ENCODE measurements at regions not wholly inside any gene's neighbourhood (a gene's known extent, or its start where the extent isn't known, plus 50 kb on each side); places are given as distances from the start of the nearest gene placed in this dataset.
"Not testable (repeated sequence)": the region's sequence is repeated elsewhere in the genome, so short reads cannot be mapped to it uniquely, and the experiment has no call there.

DNA sequence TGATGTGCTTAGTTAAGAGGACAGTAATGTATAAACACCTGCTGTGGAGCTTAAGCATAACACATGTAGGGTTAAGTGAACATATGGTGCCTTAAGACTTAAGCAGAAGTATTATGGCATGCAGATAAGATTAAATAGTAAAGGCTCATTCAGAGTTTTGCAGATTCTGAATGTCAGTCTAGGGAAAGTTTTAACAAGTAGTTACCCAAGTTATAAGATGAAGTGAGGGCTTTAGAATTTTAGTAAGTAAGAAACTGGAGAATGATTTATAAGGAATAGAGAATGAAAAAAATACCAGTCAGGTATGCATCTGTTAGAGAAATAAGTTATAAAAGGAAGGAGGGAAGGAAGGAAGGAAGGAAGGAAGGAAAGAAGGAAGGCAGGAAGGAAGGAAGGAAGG lies 902.1 kb downstream of the TRAM1L1 start:
- no peak for DNase-seq (ENCODE audit: low read depth in 4 of 4, low spot score in 3 of 4)

DNA sequence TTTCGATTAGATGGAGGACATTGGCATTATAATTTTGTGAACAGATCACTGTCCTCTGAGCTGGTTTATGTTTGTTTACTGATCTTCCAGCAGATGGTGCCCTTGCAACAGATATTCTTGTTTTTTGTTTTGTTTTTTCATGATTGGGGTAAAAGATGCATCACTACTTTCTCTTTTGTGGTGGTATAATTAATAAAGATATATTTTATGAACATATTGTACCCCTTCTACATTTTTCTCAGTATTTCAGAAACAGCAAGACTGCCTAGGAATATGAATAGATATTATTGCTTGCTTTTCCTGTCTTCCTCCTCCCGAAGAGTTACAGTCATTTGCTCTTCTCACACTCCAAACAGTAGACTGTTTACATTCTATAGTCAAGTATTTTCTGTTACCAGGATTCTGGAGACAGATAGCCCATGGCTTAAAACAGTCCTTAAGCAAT lies 905.2 kb downstream of the TRAM1L1 start:
- DNase-seq (ENCODE audit: low read depth in 4 of 4, low spot score in 3 of 4) = peak in 2 of 4 donors; percentile 3 to 5

DNA sequence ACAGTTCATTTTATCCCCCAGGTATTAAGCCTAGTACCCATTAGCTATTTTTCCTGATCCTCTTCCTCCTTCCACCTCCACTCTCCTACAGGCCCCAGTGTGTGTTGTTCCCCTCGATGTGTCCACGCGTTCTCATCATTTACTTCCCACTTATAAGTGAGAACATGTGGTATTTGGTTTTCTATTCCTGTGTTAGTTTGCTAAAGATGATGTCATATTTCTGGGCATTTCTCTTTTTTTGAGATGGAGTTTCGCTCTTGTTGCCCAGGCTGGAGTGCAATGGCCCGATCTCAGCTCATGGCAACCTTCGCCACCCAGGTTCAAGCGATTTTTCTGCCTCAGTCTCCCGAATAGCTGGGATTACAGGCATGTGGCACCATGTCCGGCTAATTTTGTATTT lies 934.0 kb downstream of the TRAM1L1 start:
- DNase-seq (ENCODE audit: low read depth in 4 of 4, low spot score in 3 of 4) = not testable (repeated sequence)

DNA sequence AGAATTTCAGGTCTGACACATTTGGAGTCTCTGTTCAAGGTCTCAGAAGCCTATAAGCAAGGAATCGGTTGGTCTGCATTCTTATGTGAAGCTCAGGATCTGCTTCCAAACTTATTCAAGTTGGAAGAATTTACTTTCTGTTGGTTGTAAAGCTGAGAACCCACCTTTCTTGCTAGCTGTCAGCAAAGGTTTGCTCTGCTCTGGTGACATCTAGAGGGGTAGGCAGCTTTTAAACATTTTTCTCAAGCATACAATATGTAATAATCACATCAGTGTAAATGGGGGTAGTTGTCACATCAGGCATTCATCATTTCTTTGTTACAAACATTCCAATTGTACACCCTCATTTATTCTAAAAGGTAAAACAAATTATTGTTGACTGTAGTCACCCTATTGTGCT lies 935.2 kb downstream of the TRAM1L1 start:
- DNase-seq (ENCODE audit: low read depth in 4 of 4, low spot score in 3 of 4) = no peak

DNA sequence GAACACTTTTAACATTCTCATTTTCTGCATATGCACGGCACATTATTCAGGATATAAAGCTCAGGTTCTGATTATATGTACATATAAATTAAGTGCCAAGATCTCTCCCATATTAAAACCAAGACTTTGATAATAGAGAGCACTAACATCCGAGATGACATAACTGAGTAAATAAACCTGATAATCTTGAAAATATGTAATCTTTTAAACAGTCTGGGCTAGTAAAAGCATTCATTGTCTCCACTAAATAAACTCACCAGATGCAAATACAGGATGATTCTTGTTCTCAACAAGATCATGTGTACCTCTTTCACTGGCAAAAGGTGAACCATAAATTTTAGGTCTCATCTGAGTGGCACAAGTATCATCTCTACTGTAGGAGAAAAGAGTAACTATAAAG lies 942.2 kb downstream of the TRAM1L1 start:
- no peak for DNase-seq (ENCODE audit: low read depth in 4 of 4, low spot score in 3 of 4)

DNA sequence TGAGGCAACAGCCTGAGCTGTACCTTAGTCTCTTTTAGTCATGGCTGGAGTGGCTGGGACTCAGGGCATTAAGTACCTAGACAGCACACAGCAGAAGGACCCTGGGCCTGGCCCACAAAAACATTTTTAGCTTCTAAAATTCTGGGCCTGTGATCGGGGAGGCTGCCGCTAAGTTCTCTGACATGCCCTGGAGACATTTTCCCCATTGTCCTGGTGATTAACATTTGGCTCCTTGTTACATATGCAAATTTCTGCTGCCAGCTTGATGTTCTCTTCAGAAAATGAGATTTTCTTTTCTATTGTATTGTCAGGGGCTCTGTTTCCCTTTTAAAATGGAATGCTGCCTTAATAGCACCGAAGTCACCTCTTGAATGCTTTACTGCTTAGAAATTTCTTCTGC lies 952.4 kb downstream of the TRAM1L1 start:
- DNase-seq (ENCODE audit: low read depth in 4 of 4, low spot score in 3 of 4) = no peak

DNA sequence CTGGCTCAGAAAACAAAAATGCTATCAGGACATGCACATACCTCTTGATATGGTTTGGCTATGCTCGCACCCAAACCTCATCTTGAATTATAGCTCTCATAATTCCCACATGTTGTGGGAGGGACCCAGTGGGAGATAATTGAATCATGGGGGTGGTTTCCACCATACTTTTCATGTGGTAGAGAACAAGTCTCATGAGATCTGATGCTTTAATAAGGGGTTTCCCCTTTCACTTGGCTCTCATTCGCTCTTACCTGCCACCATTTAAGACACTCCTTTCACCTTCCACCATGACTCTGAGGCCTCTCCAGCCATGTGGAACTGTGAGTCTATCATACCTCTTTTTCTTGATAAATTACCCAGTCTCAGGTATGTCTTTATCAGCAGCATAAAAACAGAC lies 958.6 kb downstream of the TRAM1L1 start:
- DNase-seq (ENCODE audit: low read depth in 4 of 4, low spot score in 3 of 4) = no peak

DNA sequence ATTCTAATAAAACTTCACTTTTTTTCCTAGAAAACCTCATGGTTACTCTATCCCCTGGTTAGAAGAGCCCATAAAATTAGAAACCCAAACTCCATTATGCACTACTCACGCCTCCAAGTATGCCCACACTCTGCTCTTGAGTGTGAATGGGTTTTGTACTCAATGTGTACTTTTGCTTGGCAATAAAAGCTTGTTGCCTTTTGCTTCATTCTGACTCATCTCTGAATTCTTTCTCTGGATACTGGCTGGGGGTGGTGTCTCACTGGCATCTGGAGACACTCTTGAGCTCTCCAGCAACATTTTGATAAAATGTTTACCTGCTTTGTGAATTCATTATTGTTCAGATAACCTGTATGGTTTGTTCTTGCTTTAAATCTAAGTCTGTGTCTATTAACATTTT lies 963.3 kb downstream of the TRAM1L1 start:
- no peak for DNase-seq (ENCODE audit: low read depth in 4 of 4, low spot score in 3 of 4)

DNA sequence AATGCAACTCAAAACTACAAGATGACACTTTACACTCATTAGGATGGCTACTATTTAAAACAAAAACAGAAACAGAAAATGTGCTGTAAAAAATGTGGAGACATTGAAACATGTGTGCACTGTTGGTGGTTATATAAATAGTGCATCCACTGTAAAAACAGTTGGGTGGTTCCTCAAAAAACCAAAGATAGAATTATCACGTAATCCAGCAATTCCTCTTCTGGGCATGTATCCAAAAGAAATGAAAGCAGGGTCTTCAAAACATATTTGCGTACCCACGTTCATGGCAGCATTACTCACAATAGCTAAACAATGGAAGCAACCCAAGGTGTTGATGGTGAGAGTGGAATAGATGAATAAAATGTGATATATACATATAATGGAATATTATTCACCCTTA lies 967.2 kb downstream of the TRAM1L1 start:
- DNase-seq (ENCODE audit: low read depth in 4 of 4, low spot score in 3 of 4) = no peak

DNA sequence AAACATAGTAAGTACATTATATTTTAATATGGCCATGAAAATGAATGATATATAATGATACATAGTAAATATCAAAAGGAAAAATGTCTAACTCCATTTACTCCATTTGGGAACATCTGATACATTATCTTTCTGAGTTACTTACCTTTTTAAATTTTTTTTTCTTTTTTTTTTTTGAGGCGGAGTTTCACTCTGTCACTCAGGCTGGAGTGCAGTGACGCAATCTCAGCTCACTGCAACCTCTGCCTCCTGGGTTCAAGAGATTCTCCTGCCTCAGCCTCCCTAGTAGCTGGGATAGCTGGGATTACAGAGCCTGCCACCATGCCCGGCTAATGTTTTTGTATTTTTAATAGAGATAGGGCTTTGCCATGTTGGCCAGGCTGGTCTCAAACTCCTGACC lies 972.5 kb downstream of the TRAM1L1 start:
- not testable (repeated sequence) for DNase-seq (ENCODE audit: low read depth in 4 of 4, low spot score in 3 of 4)

DNA sequence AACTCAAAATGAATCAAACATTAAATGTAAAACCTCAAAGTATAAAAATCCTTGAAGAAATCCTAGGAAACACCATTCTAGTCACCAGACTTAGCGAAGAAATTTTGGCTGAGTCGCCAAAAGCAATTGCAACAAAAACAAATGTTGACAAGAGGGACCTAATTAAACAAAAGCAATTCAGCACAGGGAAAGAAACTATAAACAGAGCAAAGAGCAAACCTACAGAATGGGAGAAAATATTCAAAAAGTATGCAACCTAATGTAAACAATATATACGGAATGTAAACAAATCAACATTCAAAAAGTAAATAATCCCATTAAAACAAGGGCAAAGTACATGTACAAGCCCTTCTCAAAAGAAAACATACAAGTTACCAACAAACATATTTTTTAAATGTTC lies 974.7 kb downstream of the TRAM1L1 start:
- DNase-seq (ENCODE audit: low read depth in 4 of 4, low spot score in 3 of 4) = no peak

DNA sequence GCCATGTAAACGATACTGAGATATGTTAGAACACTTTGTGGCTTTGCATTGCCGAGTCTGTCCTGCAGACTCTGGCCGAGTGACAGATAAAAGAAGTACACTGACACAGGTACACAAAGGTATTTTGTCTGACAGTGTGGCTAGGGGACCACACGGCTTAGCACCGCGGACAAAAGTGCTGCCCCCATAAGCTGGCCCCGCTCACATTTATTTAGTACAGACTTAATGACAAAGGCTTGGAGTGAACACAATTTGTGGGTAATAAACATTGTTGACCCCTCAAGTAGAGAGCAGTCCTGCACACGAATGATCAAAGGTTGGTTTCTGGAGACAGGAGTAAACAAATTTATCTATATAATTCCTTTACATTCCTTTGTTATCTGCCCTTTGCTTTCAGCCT lies 976.8 kb downstream of the TRAM1L1 start:
- DNase-seq (ENCODE audit: low read depth in 4 of 4, low spot score in 3 of 4) = no peak

DNA sequence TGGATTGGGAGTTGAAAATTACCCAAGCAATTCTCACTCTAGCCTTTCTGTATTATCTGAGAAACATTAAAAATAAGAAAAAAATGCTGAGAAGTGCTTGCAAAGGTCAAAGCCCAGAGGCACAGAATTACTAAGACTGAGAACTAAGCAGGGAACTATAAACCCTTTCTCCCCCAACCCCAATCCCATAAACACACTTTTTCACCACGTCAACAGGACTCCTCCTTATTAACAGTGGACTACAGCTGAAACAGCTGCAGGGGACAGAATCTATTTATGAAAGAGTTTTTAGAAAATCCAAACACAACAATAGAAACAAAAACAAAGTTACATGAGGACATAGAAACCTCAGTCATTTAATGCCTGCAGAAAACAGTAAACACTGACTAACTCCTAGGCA lies 984.1 kb downstream of the TRAM1L1 start:
- DNase-seq (ENCODE audit: low read depth in 4 of 4, low spot score in 3 of 4) = no peak

DNA sequence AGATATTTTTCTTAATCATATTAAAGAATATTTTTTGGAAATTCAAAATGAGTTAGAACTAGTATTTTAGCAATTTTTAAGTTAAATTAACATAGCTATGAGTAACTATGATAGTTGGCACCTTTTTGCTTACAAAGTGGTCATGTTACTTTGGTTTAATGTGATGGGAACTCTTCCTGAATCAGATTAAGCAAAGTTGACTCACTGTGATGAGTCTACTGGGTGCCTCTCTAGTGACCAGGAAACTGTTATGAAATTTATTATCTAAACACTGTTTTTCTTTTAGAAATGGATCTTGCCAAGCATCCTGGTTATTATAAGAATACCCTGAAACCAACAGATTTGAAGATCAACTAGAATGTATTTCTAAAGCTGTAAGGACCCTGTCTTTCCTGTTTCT lies 985.8 kb downstream of the TRAM1L1 start:
- DNase-seq (ENCODE audit: low read depth in 4 of 4, low spot score in 3 of 4) = no peak

DNA sequence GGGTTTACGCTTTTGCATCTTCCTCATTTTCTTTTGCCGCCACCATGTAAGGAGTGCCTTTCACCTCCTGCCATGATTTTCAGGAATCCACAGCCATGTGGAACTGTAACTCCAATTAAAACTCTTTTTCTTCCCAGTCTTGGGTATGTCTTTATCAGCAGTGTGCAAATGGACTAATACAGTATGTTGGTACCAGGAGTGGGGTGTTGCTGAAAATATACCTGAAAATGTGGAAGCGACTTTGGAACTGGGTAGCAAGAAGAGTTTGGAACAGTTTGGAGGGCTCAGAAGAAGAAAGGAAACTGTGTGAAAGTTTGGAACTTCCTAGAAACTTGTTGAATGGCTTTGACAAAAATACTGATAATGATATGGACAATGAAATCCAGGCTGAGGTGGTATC lies 983.9 kb upstream of the NDST4 start:
- not testable (repeated sequence) for DNase-seq (ENCODE audit: low read depth in 4 of 4, low spot score in 3 of 4)

DNA sequence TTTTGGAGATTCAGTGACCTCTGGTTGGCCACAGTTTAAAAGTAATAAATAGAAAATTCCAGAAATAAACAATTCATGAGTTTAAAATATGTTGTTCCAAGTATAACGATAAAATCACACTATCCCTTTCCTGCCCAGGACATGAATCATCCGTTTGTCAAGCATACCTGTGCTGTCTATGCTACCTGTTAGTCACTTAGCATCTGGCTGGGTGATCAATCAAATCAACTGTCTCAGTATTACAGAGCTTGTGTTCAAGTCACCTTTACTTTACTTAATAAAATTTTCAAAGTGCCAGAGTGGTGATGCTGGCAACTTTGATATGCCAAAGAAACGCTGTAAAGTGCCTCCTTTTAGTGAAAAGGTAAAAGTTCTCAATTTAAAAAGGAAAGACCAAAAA lies 979.5 kb upstream of the NDST4 start:
- no peak for DNase-seq (ENCODE audit: low read depth in 4 of 4, low spot score in 3 of 4)

DNA sequence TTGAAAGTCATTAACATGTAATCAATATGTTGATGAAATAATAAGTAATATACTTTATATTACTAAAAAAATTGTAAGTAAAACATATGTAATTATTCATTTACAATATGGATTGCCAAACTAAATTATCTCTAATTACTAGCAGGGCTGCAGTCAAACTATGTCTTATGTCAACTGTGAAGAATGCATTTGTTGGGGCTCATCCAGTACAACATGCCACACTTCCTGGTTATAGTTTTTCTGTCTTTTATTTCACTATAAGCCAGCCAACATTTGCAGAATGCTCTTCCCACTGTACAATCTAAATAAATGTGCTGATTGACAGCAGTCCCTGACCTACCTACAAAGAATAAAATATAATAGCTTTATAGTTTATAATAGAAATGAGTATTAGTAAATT lies 975.4 kb upstream of the NDST4 start:
- no peak for DNase-seq (ENCODE audit: low read depth in 4 of 4, low spot score in 3 of 4)

DNA sequence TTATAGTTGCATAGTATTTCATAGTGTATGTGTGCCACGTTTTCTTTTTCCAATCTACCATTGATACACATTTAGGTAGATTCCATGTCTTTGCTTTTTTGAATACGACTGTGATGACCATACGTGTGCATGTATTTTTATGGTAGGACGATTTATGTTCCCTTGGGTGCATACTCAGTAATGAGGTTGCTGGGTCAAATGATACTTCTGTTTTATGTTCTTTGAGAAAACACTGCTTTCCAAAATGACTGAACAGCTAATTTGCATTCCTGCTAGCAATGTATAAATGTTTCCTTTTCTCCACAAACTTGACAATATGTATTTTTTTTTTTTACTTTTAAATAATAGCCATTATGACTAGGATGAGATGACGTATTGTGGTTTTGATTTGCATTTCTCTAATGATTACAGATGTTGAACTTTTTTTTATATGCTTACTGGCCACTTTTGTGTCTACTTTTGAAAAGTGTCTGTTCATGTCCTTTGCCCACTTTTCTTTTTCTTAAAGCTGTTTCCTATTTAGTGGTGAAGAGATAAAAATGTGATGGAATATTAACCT lies 969.5 kb upstream of the NDST4 start:
- no peak for DNase-seq (ENCODE audit: low read depth in 4 of 4, low spot score in 3 of 4)

DNA sequence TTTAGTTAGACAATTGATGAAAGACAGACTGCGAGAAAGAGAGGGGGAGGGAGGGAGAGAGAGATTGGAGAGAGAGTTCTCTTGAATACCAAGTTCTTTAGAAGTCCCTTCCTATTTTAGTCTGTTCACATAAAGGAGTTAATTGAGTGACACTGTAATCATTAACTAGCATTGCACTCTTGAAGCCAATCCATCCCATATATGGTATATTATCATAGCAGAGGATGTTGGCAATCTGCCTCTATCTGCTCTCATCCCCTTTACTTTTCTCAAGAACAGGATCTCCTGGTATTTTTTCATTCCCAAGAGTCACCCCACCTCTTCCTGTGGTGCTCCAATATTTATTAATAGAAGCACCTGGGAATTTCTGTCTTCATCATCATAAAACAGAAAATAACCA lies 959.6 kb upstream of the NDST4 start:
- no peak for DNase-seq (ENCODE audit: low read depth in 4 of 4, low spot score in 3 of 4)

DNA sequence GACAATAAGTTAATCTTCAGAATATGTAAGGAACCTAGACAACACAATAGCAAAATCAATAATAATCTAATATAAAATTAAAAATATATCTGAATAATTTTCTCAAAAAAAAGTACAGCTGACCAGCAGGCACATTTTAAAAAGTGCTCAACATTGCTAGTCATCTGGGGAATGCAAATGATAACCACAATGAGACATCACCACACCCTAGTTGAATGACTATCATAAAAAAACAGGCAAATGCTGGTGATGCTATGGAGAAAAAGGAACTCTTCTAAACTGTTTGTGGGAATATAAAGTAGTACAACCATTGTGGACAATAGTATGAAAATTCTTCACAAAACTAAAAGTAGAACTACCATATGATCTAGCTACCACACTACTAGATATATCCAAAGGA lies 956.9 kb upstream of the NDST4 start:
- no peak for DNase-seq (ENCODE audit: low read depth in 4 of 4, low spot score in 3 of 4)

DNA sequence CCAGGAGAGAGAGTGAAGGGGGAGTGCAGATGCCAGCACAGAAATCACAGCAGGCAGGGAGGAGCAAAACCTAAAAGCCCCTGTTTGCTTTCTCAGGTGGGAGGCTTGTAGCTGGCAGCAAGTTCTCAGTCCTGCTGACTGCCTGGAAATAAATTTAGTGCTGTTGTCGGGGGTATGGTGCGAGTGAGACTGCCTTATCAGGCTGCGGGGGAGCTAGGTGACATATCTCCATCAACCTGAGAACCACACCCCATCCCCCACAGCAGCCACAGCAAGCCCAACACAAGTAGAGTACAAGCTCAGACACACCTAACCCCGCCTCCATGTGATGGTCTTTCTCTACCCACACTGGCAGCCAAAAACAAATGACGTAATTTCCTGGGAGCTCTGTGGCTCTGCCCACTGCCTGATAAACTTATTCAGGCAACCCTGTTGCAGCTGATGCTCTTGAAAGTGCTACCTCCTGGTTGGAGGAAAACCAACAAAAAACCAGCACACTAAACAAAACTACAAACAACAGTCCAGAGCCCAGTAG lies 953.4 kb upstream of the NDST4 start:
- DNase-seq (ENCODE audit: low read depth in 4 of 4, low spot score in 3 of 4) = no peak

DNA sequence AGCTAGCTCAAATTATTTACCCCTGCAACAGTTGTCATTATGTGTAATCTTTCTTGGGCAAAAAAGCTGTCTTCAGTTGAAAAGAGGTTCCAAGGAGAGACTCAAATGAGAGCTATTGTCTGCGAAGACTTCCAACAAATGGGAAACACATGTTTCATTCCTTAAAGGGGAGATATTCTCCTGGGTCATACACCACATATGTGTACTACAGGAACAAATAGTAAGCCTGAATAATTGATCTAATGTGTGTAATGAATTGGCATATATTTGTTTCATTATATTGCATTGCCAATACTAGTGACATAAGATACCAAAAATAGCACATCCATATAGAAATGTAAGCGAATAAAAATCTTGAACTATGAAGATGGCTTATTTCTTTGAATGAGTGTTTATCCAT lies 950.9 kb upstream of the NDST4 start:
- no peak for DNase-seq (ENCODE audit: low read depth in 4 of 4, low spot score in 3 of 4)

DNA sequence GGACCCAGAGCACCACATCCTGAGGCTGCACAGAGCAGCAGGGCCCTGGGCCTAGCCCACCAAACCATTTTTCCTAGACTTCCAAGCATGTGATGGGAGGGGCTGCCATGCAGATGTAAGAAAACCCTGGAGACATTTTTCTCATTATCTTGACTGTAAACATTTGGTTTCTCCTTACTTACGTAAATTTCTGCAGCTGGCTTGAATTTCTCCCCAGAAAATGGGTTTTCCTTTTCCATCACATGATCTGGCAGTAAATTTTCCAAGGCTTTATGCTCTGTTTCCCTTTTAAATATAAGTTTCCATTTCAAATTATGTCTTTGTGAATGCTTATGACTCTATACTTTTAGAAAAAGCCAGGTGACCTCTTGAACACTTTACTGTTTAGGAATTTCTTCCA lies 945.9 kb upstream of the NDST4 start:
- DNase-seq (ENCODE audit: low read depth in 4 of 4, low spot score in 3 of 4) = no peak

Measured in right renal pelvis (tissue), 4 donors.